ENCODE measurements at regions not wholly inside any gene's neighbourhood (a gene's known extent, or its start where the extent isn't known, plus 50 kb on each side); places are given as distances from the start of the nearest gene placed in this dataset.

GRCh38 chr18:26667046-26667445 is 118.7 kb upstream of the KCTD1 start:
- Histone ChIP-seq H3K27me3 (ENCODE audit: control insufficient read depth, insufficient read depth, low read length) (no peaks in the 10 kb centered on the region), H3K9me3 (ENCODE audit: control insufficient read depth, insufficient read depth, low read depth, low read length) (no peaks in the 10 kb centered on the region), H3K36me3 (ENCODE audit: control insufficient read depth, insufficient read depth, low read length) (no peaks in the 10 kb centered on the region), H3K4me3 (replicated peaks in 1 of 4; ENCODE audit: control extremely low read depth in 1 of 4, insufficient read depth in 1 of 4, low read depth in 3 of 4, low read length in 4 of 4) (no peak overlapping the region), H2AFZ (ENCODE audit: low read length) (no peak overlapping the region), H3K9ac (ENCODE audit: insufficient read depth, low read length) (no peak overlapping the region), H3K4me1 (ENCODE audit: control insufficient read depth, extremely low read depth, insufficient read depth, low read length) (no peaks in the 10 kb centered on the region), H3K27ac (ENCODE audit: insufficient read depth, low read length) (no peak overlapping the region), H3K79me2 (ENCODE audit: control insufficient read depth, insufficient read depth, low read length) (no peaks in the 10 kb centered on the region), H3K4me2 (ENCODE audit: extremely low read depth, insufficient read depth, low read length) (no peak overlapping the region), H4K20me1 (ENCODE audit: control insufficient read depth, extremely low read depth, insufficient read depth, low read length) (no peaks in the 10 kb centered on the region)
- TF ChIP-seq, protein P1, sequence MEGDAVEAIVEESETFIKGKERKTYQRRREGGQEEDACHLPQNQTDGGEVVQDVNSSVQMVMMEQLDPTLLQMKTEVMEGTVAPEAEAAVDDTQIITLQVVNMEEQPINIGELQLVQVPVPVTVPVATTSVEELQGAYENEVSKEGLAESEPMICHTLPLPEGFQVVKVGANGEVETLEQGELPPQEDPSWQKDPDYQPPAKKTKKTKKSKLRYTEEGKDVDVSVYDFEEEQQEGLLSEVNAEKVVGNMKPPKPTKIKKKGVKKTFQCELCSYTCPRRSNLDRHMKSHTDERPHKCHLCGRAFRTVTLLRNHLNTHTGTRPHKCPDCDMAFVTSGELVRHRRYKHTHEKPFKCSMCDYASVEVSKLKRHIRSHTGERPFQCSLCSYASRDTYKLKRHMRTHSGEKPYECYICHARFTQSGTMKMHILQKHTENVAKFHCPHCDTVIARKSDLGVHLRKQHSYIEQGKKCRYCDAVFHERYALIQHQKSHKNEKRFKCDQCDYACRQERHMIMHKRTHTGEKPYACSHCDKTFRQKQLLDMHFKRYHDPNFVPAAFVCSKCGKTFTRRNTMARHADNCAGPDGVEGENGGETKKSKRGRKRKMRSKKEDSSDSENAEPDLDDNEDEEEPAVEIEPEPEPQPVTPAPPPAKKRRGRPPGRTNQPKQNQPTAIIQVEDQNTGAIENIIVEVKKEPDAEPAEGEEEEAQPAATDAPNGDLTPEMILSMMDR (conservative IDR thresholded peaks at IDR 0.05 in 1 of 2, IDR thresholded peaks at IDR 0.05 in 1 of 2; ENCODE audit: low read depth in 1 of 2, low read length in 2 of 2), result no peak
- no peak for TF ChIP-seq EZH2 (IDR thresholded peaks at IDR 0.05; ENCODE audit: low read length, missing control alignments)
- no peak for DNase-seq (ENCODE audit: low read depth in 2 of 2)

- Histone ChIP-seq H3K9ac (ENCODE audit: insufficient read depth, low read length) (no peak overlapping the region), H3K27ac (ENCODE audit: insufficient read depth, low read length) (no peak overlapping the region), H3K4me3 (replicated peaks in 1 of 4; ENCODE audit: control extremely low read depth in 1 of 4, insufficient read depth in 1 of 4, low read depth in 3 of 4, low read length in 4 of 4) (no peak overlapping the region), H3K36me3 (ENCODE audit: control insufficient read depth, insufficient read depth, low read length) (no peaks in the 10 kb centered on the region), H3K9me3 (ENCODE audit: control insufficient read depth, insufficient read depth, low read depth, low read length) (no peaks in the 10 kb centered on the region), H4K20me1 (ENCODE audit: control insufficient read depth, extremely low read depth, insufficient read depth, low read length) (no peaks in the 10 kb centered on the region), H3K4me1 (ENCODE audit: control insufficient read depth, extremely low read depth, insufficient read depth, low read length) (no peaks in the 10 kb centered on the region), H3K27me3 (ENCODE audit: control insufficient read depth, insufficient read depth, low read length) (peaks cover 12% of the 10 kb centered on the region), H3K79me2 (ENCODE audit: control insufficient read depth, insufficient read depth, low read length) (no peaks in the 10 kb centered on the region), H3K4me2 (ENCODE audit: extremely low read depth, insufficient read depth, low read length) (no peak overlapping the region), H2AFZ (ENCODE audit: low read length) (no peak overlapping the region)
- no peak for DNase-seq (ENCODE audit: low read depth in 2 of 2)
- TF ChIP-seq EZH2 (IDR thresholded peaks at IDR 0.05; ENCODE audit: low read length, missing control alignments), result no peak
Observed at GRCh38 chr18:26662996-26663395, 114.6 kb upstream of the KCTD1 start.

DNA sequence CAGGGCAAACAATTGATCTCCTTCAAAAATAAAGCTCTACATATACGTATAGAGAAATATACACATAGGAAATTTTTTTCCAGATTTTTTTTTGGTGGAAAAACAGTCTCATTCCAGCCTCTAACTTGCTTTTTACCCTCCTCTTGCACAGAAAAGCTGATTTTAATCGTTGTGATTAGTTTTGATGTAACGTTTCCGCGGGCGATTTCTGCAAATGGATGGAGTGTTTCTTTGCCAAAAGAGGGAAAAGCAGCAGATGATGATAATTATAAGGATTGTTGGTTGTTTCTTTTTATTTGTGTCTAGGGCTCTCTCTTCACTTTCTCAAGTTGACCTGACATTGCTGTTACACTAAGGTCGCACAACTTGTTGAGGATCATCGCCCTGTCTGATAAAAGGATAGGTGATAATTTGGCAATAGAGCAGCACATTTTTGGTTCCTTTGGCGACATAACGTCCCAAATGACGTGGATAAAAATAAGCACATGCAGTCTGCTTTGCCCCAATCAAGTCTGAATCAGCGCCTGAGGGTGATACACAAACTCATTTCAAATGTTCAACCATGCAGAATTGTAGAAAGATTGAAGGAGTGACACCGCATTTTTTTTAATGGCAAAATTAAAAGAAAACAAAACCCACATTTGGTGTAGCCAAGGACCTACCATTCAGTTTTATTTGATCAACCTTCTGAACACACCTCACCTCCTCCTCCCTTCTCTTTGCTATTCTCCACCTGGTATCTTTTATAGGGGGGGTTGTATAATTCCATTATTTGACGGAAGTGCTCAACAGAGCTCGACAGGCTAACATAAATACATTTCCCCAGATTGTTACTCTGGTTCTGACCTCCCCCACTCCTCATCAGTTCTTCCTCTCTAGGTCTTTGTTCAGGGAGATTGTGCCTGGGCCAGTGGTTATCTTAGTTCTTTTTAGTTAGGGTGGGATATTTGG is 109.6 kb upstream of the KCTD1 start:
- Histone ChIP-seq H3K4me2 (ENCODE audit: extremely low read depth, insufficient read depth, low read length) (peak overlapping the region; percentile 98), H2AFZ (ENCODE audit: low read length) (no peak overlapping the region), H3K4me3 (replicated peaks in 1 of 4; ENCODE audit: control extremely low read depth in 1 of 4, insufficient read depth in 1 of 4, low read depth in 3 of 4, low read length in 4 of 4) (peak overlapping the region; percentile 60 to 85 (median 68)), H3K9ac (ENCODE audit: insufficient read depth, low read length) (no peak overlapping the region), H3K27me3 (ENCODE audit: control insufficient read depth, insufficient read depth, low read length) (peaks cover 22% of the 10 kb centered on the region), H3K79me2 (ENCODE audit: control insufficient read depth, insufficient read depth, low read length) (no peaks in the 10 kb centered on the region), H3K4me1 (ENCODE audit: control insufficient read depth, extremely low read depth, insufficient read depth, low read length) (no peaks in the 10 kb centered on the region), H3K9me3 (ENCODE audit: control insufficient read depth, insufficient read depth, low read depth, low read length) (no peaks in the 10 kb centered on the region), H3K27ac (ENCODE audit: insufficient read depth, low read length) (no peak overlapping the region), H4K20me1 (ENCODE audit: control insufficient read depth, extremely low read depth, insufficient read depth, low read length) (no peaks in the 10 kb centered on the region), H3K36me3 (ENCODE audit: control insufficient read depth, insufficient read depth, low read length) (no peaks in the 10 kb centered on the region)
- no peak for DNase-seq (ENCODE audit: low read depth in 2 of 2)
- TF ChIP-seq, protein P1 (conservative IDR thresholded peaks at IDR 0.05 in 1 of 2, IDR thresholded peaks at IDR 0.05 in 1 of 2; ENCODE audit: low read depth in 1 of 2, low read length in 2 of 2), result no peak
- TF ChIP-seq EZH2 (IDR thresholded peaks at IDR 0.05; ENCODE audit: low read length, missing control alignments), result no peak

All from fibroblast of lung (primary cell).